OCI-LY7 (cell line): ENCODE measurements at regions not wholly inside any gene's neighbourhood (a gene's known extent, or its start where the extent isn't known, plus 50 kb on each side); places are given as distances from the start of the nearest gene placed in this dataset.

Source experiments
- BruUV-seq: library from RNA; stranded (reverse); fragments of 400-500 nt; replicated peaks from 2 replicates; lab custom pipeline; 2021; lab: Mats Ljungman, UMichigan
- CTCF ChIA-PET: fragments of 300-600 bp; sonication (Branson Sonifier 250); formaldehyde crosslinking; loops from one replicate; lab custom pipeline; 2022; ENCODE audit warnings: antibody characterized with exemption; ENCODE audit not compliant: unreplicated experiment; lab: Charles Lee
- POLR2A ChIA-PET: fragments of 300-600 bp; sonication (Branson Sonifier 250); formaldehyde crosslinking; loops from one replicate; lab custom pipeline; 2022; ENCODE audit warnings: antibody characterized with exemption; lab: Charles Lee
- DNase-seq: peaks from one replicate; pipeline ENCODE4 v3.0.0-alpha.2; 2015; ENCODE audit warnings: low spot score
- H2AFZ ChIP-seq: fragments of 200-600 bp; sonication (generic), shearing (Covaris generic); 2 replicates; pipeline ENCODE4 v1.6.1; 2014; ENCODE audit warnings: mild to moderate bottlenecking, antibody characterized with exemption, low read length, moderate library complexity
- H3K27ac ChIP-seq: fragments of 200-600 bp; sonication (generic); 2 replicates; pipeline ENCODE4 v1.5.1; 2014; ENCODE audit warnings: mixed run types, low read depth, mild to moderate bottlenecking, moderate library complexity, low read length, inconsistent platforms; ENCODE audit not compliant: poor library complexity, severe bottlenecking
- H3K36me3 ChIP-seq: fragments of 200-600 bp; sonication (generic); 2 replicates; pipeline ENCODE4 v1.6.1; 2014; ENCODE audit warnings: mild to moderate bottlenecking, antibody characterized with exemption, low read length, moderate library complexity, mixed read lengths; ENCODE audit not compliant: insufficient read depth
- H3K4me1 ChIP-seq: fragments of 200-600 bp; sonication (generic); 2 replicates; pipeline ENCODE4 v1.5.1; 2014; ENCODE audit warnings: mild to moderate bottlenecking, low read length; ENCODE audit not compliant: insufficient read depth, poor library complexity, severe bottlenecking
- H3K4me2 ChIP-seq: fragments of 200-600 bp; sonication (generic); 2 replicates; pipeline ENCODE4 v1.6.1; 2014; ENCODE audit warnings: mild to moderate bottlenecking, low read length
- H3K4me3 ChIP-seq: fragments of 200-600 bp; sonication (generic); 2 replicates; pipeline ENCODE4 v1.5.1; 2014; ENCODE audit warnings: mild to moderate bottlenecking, low read depth, low read length; ENCODE audit not compliant: poor library complexity, severe bottlenecking
- H3K79me2 ChIP-seq: fragments of 200-600 bp; sonication (generic); 2 replicates; pipeline ENCODE4 v1.6.1; 2016; ENCODE audit warnings: low read depth, mild to moderate bottlenecking, low read length, moderate library complexity, mixed read lengths; ENCODE audit not compliant: insufficient read depth
- H3K9me2 ChIP-seq: fragments of 200-600 bp; sonication (generic); 2 replicates; pipeline ENCODE4 v1.6.1; 2016; ENCODE audit warnings: mild to moderate bottlenecking, low read length, mixed read lengths; ENCODE audit not compliant: insufficient read depth
- H3K9me3 ChIP-seq: fragments of 200-600 bp; sonication (generic); 2 replicates; pipeline ENCODE4 v1.6.1; 2014; ENCODE audit warnings: mild to moderate bottlenecking, mixed run types, low read length, mixed read lengths
- H4K20me1 ChIP-seq: fragments of 200-600 bp; sonication (generic); 2 replicates; pipeline ENCODE4 v1.6.1; 2014; ENCODE audit warnings: mild to moderate bottlenecking, antibody characterized with exemption, low read length, moderate library complexity, mixed read lengths; ENCODE audit not compliant: insufficient read depth
- CTCF ChIP-seq: fragments of 200-600 bp; sonication (generic); conservative IDR thresholded peaks from 2 replicates; pipeline ENCODE4 v1.5.1; 2014; ENCODE audit warnings: mild to moderate bottlenecking, antibody characterized with exemption, low read length, moderate library complexity, mixed read lengths
- EZH2phosphoT487 ChIP-seq: fragments of 200-600 bp; sonication (generic); IDR thresholded peaks from 2 replicates; pipeline ENCODE4 v1.6.1; 2018; ENCODE audit warnings: low read depth, borderline replicate concordance, mild to moderate bottlenecking, mixed run types, antibody characterized with exemption, low read length, moderate library complexity, mixed read lengths
- intact Hi-C: fragments of 100-400 bp; cut with micrococcal nuclease; formaldehyde crosslinking; loops from one replicate; pipeline ENCODE4 v1.10.0; 2022; ENCODE audit not compliant: unreplicated experiment

DNA sequence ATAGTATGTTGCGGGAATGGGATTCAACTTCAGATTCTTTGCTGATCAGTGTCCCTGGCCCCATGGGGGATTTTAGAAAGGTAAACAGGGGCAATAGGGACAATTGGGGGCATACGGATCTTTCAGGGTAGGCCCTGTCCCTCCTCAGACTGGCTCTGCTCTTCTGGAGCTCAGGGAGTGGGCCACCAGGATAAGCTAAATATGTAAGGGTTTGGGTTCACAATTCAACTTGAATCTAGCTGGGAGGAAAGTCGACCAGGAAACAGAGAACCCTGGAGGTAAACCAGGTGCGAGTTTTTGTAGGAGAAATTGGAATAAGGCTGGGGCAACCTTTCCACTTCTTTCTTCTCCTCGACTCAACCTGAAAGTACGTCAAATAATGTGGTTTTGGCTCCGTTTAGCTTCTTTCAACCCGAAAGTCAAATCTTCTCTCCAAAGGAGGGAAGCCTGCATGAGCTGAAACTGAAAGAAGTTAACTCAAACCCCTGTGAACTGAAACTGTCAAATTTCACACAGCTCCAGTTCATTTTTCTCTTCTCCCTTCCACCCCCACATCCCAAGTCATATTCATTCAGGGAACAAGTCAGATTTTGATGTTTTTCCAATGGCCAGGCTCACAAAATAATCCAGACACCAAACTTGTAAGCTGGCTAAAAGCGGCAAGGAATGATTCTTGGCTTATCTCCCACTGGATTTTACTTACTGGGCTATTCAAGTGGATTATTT, 278.2 kb downstream of the CLIC5 start:
- Histone ChIP-seq H3K4me1 (peaks cover 8% of the 10 kb centered on the region), H3K9me2 (no peaks in the 10 kb centered on the region), H3K79me2 (no peaks in the 10 kb centered on the region), H3K36me3 (no peaks in the 10 kb centered on the region), H3K27ac (no peak overlapping the region), H3K4me2 (no peak overlapping the region), H3K4me3 (no peak overlapping the region), H4K20me1 (no peaks in the 10 kb centered on the region), H3K9me3 (no peaks in the 10 kb centered on the region), H2AFZ (no peak overlapping the region)
- POLR2A ChIA-PET = interaction anchor here (0.8 kb wide), 1 partner anchor 80 kb away, joined by 4 read pairs; no protein-coding TSS in a partner anchor
- CTCF ChIA-PET = no interaction called here
- TF ChIP-seq CTCF (no peak), EZH2phosphoT487 (no peak)
- no peak for DNase-seq
- intact Hi-C loops = no loop called here
- BruUV-seq = no TSS peak

GRCh38 chr6:45736134-45736533, 279.5 kb downstream of the CLIC5 start:
- intact Hi-C loops = no loop called here
- no TSS peak for BruUV-seq

More at GRCh38 chr6:45736134-45736533, 279.5 kb downstream of the CLIC5 start:
- H3K9me3 ChIP-seq = no peaks in the 10 kb centered on the region
- H3K4me2 ChIP-seq = no peak overlapping the region
- H3K79me2 ChIP-seq = no peaks in the 10 kb centered on the region
- H3K4me3 ChIP-seq = no peak overlapping the region
- H3K27ac ChIP-seq = no peak overlapping the region
- no peaks in the 10 kb centered on the region for H3K4me1 ChIP-seq
- H3K36me3 ChIP-seq = no peaks in the 10 kb centered on the region
- POLR2A ChIA-PET = no interaction called here
- H2AFZ ChIP-seq = no peak overlapping the region
- no peaks in the 10 kb centered on the region for H4K20me1 ChIP-seq
- CTCF ChIA-PET = no interaction called here
- no peak for DNase-seq
- TF ChIP-seq CTCF (no peak), EZH2phosphoT487 (no peak)
- H3K9me2 ChIP-seq = no peaks in the 10 kb centered on the region
